CD4-positive, alpha-beta T cell (primary cell): ENCODE measurements at regions not wholly inside any gene's neighbourhood (a gene's known extent, or its start where the extent isn't known, plus 50 kb on each side); places are given as distances from the start of the nearest gene placed in this dataset.
"Not testable (repeated sequence)": the region's sequence is repeated elsewhere in the genome, so short reads cannot be mapped to it uniquely, and the experiment has no call there.

Experiments
- ATAC-seq: fragments of 200-7000 bp; cut with Tn5 transposase; one replicate; pipeline ENCODE4 v1.10.0; 2022; ENCODE audit warnings: mild to moderate bottlenecking; ENCODE audit not compliant: poor library complexity
- CTCF ChIA-PET: fragments of 350-600 bp; sonication (Branson Sonifier 250); formaldehyde crosslinking; loops from one replicate; lab custom pipeline; 2021; ENCODE audit warnings: antibody characterized with exemption, inconsistent platforms; lab: Charles Lee
- POLR2A ChIA-PET: fragments of 350-600 bp; sonication (Branson Sonifier 250); formaldehyde crosslinking; loops from one replicate; lab custom pipeline; 2021; ENCODE audit warnings: antibody characterized with exemption, inconsistent platforms; lab: Charles Lee
- DNase-seq, 14 experiments: peaks; one replicate each; pipeline ENCODE4 v3.0.0-alpha.2; 2013 to 2020; ENCODE audit warnings: mixed read lengths in 2 of 14
- H3K27ac ChIP-seq, 2 donors: one replicate each; pipeline versions ENCODE4 v1.5.1 to v1.7.0; 2013; ENCODE audit warnings: low read length in 2 of 2, low read depth in 1 of 2, mild to moderate bottlenecking in 1 of 2
- H3K27me3 ChIP-seq, 2 experiments: 1 replicate in 1 of 2; 2 replicates in 1 of 2; pipeline versions ENCODE4 v1.6.1 to v1.7.0; 2013; ENCODE audit warnings: low read length in 2 of 2, control low read depth in 1 of 2, mild to moderate bottlenecking in 1 of 2, moderate library complexity in 1 of 2; ENCODE audit not compliant: insufficient read depth in 2 of 2, control insufficient read depth in 1 of 2
- H3K36me3 ChIP-seq: one replicate; pipeline ENCODE4 v1.6.1; 2013; ENCODE audit warnings: low read length, control low read depth; ENCODE audit not compliant: insufficient read depth
- H3K4me1 ChIP-seq: one replicate; pipeline ENCODE4 v1.6.1; 2013; ENCODE audit warnings: low read length, control low read depth; ENCODE audit not compliant: insufficient read depth
- H3K4me3 ChIP-seq: one replicate; pipeline ENCODE4 v1.5.1; 2013; ENCODE audit warnings: mild to moderate bottlenecking, low read length, moderate library complexity
- H3K9me3 ChIP-seq, 2 experiments: 1 replicate in 1 of 2; 2 replicates in 1 of 2; pipeline versions ENCODE4 v1.6.1 to v1.7.0; 2013; ENCODE audit warnings: low read length in 2 of 2, mild to moderate bottlenecking in 2 of 2, control low read depth in 1 of 2, moderate library complexity in 1 of 2; ENCODE audit not compliant: control insufficient read depth in 1 of 2, insufficient read depth in 1 of 2
- H3K27ac Mint-ChIP-seq: one replicate; pipeline ENCODE4 v1.8.0; 2020; ENCODE audit warnings: mixed read lengths
- H3K27me3 Mint-ChIP-seq: one replicate; pipeline ENCODE4 v1.8.0; 2021; ENCODE audit warnings: mixed read lengths
- H3K36me3 Mint-ChIP-seq: one replicate; pipeline ENCODE4 v1.8.0; 2021; ENCODE audit warnings: low read depth, mixed read lengths
- H3K4me1 Mint-ChIP-seq: one replicate; pipeline ENCODE4 v1.8.0; 2021; ENCODE audit warnings: low read depth, mixed read lengths
- H3K4me3 Mint-ChIP-seq: one replicate; pipeline ENCODE4 v1.8.0; 2020; ENCODE audit warnings: mild to moderate bottlenecking, mixed read lengths
- H3K9me3 Mint-ChIP-seq: one replicate; pipeline ENCODE4 v1.8.0; 2020; ENCODE audit warnings: mixed read lengths
- intact Hi-C, 2 experiments: fragments of 100-400 bp; cut with DNase I in 1 of 2; cut with micrococcal nuclease in 1 of 2; formaldehyde crosslinking; loops; one replicate each; pipeline versions ENCODE4 v1.15.1 to v1.9.0; 2023 to 2025; cut with DNase I, micrococcal nuclease
- TF ChIP-seq, protein P1 (sequence below): fragments of 200-600 bp; IDR thresholded peaks from one replicate; pipeline ENCODE4 v1.8.0; 2022; ENCODE audit warnings: antibody characterized with exemption, mild to moderate bottlenecking

GRCh38 chr3:182148360-182148759 lies 436.6 kb downstream of the SOX2 start:
- Mint-ChIP-seq H3K27me3 (no peaks in the 10 kb centered on the region), H3K36me3 (no peaks in the 10 kb centered on the region), H3K4me1 (no peaks in the 10 kb centered on the region), H3K4me3 (no peak overlapping the region), H3K9me3 (peaks cover 3% of the 10 kb centered on the region), H3K27ac (no peak overlapping the region)
- TF ChIP-seq, protein P1, sequence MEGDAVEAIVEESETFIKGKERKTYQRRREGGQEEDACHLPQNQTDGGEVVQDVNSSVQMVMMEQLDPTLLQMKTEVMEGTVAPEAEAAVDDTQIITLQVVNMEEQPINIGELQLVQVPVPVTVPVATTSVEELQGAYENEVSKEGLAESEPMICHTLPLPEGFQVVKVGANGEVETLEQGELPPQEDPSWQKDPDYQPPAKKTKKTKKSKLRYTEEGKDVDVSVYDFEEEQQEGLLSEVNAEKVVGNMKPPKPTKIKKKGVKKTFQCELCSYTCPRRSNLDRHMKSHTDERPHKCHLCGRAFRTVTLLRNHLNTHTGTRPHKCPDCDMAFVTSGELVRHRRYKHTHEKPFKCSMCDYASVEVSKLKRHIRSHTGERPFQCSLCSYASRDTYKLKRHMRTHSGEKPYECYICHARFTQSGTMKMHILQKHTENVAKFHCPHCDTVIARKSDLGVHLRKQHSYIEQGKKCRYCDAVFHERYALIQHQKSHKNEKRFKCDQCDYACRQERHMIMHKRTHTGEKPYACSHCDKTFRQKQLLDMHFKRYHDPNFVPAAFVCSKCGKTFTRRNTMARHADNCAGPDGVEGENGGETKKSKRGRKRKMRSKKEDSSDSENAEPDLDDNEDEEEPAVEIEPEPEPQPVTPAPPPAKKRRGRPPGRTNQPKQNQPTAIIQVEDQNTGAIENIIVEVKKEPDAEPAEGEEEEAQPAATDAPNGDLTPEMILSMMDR: no peak
- POLR2A ChIA-PET: no interaction called here
- Histone ChIP-seq H3K36me3 (no peaks in the 10 kb centered on the region), H3K9me3 (no peaks in the 10 kb centered on the region), H3K27ac (no peak overlapping the region), H3K4me3 (no peak overlapping the region), H3K4me1 (no peaks in the 10 kb centered on the region), H3K27me3 (no peaks in the 10 kb centered on the region)
- DNase-seq: no peak
- intact Hi-C loops: no loop called here
- CTCF ChIA-PET: no interaction called here
- ATAC-seq: no peak

GRCh38 chr3:182149594-182149993 lies 437.9 kb downstream of the SOX2 start:
- TF ChIP-seq, protein P1: no peak
- no peaks in the 10 kb centered on the region for H3K27me3 Mint-ChIP-seq
- ATAC-seq (no peak), DNase-seq (no peak)
- H3K27me3 ChIP-seq: no peaks in the 10 kb centered on the region
- H3K4me1 Mint-ChIP-seq: no peaks in the 10 kb centered on the region
- H3K9me3 ChIP-seq: no peaks in the 10 kb centered on the region
- CTCF ChIA-PET: no interaction called here
- no peaks in the 10 kb centered on the region for H3K4me1 ChIP-seq
- no peak overlapping the region for H3K4me3 Mint-ChIP-seq
- H3K36me3 ChIP-seq: no peaks in the 10 kb centered on the region
- H3K36me3 Mint-ChIP-seq: no peaks in the 10 kb centered on the region
- no peak overlapping the region for H3K27ac ChIP-seq
- POLR2A ChIA-PET: no interaction called here
- no peak overlapping the region for H3K4me3 ChIP-seq
- no peak overlapping the region for H3K27ac Mint-ChIP-seq
- H3K9me3 Mint-ChIP-seq: peaks cover 3% of the 10 kb centered on the region
- intact Hi-C loops: no loop called here

DNA sequence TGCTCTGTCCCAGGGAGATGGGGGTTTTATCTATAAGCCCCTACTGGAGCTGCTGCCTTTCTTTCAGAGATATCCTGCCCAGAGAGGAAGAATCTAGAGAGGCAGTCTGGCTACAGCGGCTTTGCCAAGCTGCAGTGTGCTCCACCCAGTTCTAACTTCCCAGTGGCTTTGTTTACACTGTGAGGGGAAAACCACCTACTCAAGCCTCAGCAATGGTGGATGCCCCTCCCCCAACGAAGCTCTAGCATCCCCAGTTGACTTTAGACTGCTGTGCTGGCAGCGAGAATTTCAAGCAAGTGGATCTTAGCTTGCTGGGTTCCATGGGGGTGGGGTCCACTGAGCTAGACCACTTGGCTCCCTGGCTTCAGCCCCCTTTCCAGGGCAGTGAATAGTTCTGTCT lies 444.6 kb downstream of the SOX2 start:
- H3K4me3 ChIP-seq, H3K4me1 ChIP-seq, H3K9me3 ChIP-seq, H3K4me3 Mint-ChIP-seq, H3K27ac ChIP-seq, H3K36me3 ChIP-seq, H3K4me1 Mint-ChIP-seq, H3K27ac Mint-ChIP-seq, POLR2A ChIA-PET, intact Hi-C loops, ATAC-seq, H3K36me3 Mint-ChIP-seq, H3K27me3 Mint-ChIP-seq, H3K9me3 Mint-ChIP-seq, DNase-seq, CTCF ChIA-PET, H3K27me3 ChIP-seq: not testable (repeated sequence)

GRCh38 chr3:182165234-182165633 lies 453.5 kb downstream of the SOX2 start:
- Histone ChIP-seq H3K4me3 (no peak overlapping the region), H3K4me1 (no peaks in the 10 kb centered on the region), H3K9me3 (no peaks in the 10 kb centered on the region), H3K36me3 (no peaks in the 10 kb centered on the region), H3K27ac (no peak overlapping the region), H3K27me3 (no peaks in the 10 kb centered on the region)
- ATAC-seq (no peak), DNase-seq (no peak)
- Mint-ChIP-seq H3K9me3 (no peaks in the 10 kb centered on the region), H3K4me1 (no peaks in the 10 kb centered on the region), H3K27ac (no peak overlapping the region), H3K36me3 (no peaks in the 10 kb centered on the region), H3K4me3 (no peak overlapping the region), H3K27me3 (no peaks in the 10 kb centered on the region)
- ChIA-PET POLR2A (no interaction called here), CTCF (no interaction called here)
- intact Hi-C loops: no loop called here
- TF ChIP-seq, protein P1: no peak
